Upper lobe of left lung (tissue), 6 donors: ENCODE measurements at regions not wholly inside any gene's neighbourhood (a gene's known extent, or its start where the extent isn't known, plus 50 kb on each side); places are given as distances from the start of the nearest gene placed in this dataset.

Experiments used
- ATAC-seq, 2 donors: fragments of 200-7000 bp; cut with Tn5 transposase; one replicate each; pipeline ENCODE4 v1.9.1; 2022; ENCODE audit warnings: mild to moderate bottlenecking in 2 of 2, moderate library complexity in 2 of 2; ENCODE audit not compliant: low FRiP score in 2 of 2
- DNase-seq, 2 donors: peaks; one replicate each; pipeline ENCODE4 v3.0.0-alpha.2; 2019 to 2020
- H3K27ac ChIP-seq, 4 donors: fragments of 200-600 bp; sonication (generic); one replicate each; pipeline ENCODE4 v1.5.1; 2016 to 2019
- H3K27me3 ChIP-seq, 4 donors: fragments of 200-600 bp; sonication (generic); one replicate each; pipeline ENCODE4 v1.5.1; 2017 to 2019
- H3K36me3 ChIP-seq, 4 donors: fragments of 200-600 bp; sonication (generic); one replicate each; pipeline ENCODE4 v1.5.1; 2016 to 2019
- H3K4me1 ChIP-seq, 4 donors: fragments of 200-600 bp; sonication (generic); one replicate each; pipeline ENCODE4 v1.5.1; 2018 to 2019
- H3K4me3 ChIP-seq, 4 donors: fragments of 200-600 bp; sonication (generic); one replicate each; pipeline ENCODE4 v1.5.1; 2017 to 2019; ENCODE audit warnings: mild to moderate bottlenecking in 2 of 4, moderate library complexity in 1 of 4
- H3K9me3 ChIP-seq, 4 donors: fragments of 200-600 bp; sonication (generic); one replicate each; pipeline ENCODE4 v1.5.1; 2018 to 2019
- CTCF ChIP-seq, 6 experiments: fragments of 450-650 bp in 4 of 6; fragments of 200-600 bp in 2 of 6; sonication (generic) in 2 of 6; IDR thresholded peaks; one replicate each; pipeline ENCODE4 v1.5.1; 2016 to 2019; ENCODE audit warnings: antibody characterized with exemption in 6 of 6
- EP300 ChIP-seq, 4 donors: sonication (generic); formaldehyde crosslinking; IDR thresholded peaks; one replicate each; pipeline ENCODE4 v1.5.1; 2017; ENCODE audit warnings: antibody characterized with exemption in 4 of 4, control low read depth in 2 of 4
- POLR2A ChIP-seq, 4 donors: fragments of 450-650 bp; IDR thresholded peaks; one replicate each; pipeline ENCODE4 v1.5.1; 2016 to 2017; ENCODE audit warnings: antibody characterized with exemption in 4 of 4, mild to moderate bottlenecking in 2 of 4
- POLR2AphosphoS5 ChIP-seq, 2 donors: sonication (generic); formaldehyde crosslinking; IDR thresholded peaks; one replicate each; pipeline ENCODE4 v1.5.1; 2017; ENCODE audit warnings: antibody characterized with exemption in 2 of 2
- WGBS, 2 donors: methylation state at CpG; one replicate each; pipeline ENCODE4 v1.1.5; 2017 to 2018; 5-methylcytosine and 5-hydroxymethylcytosine counted together
- donor health status: DM: no; HTN: no; CAD: no; lungs with moderate emphysema.
- donor health status: DM: no; HTN: yes; CAD: no; lungs with severe emphysema.

GRCh38 chr1:76013206-76013581, 61.4 kb upstream of the ST6GALNAC3 start:
- H3K27ac ChIP-seq = no peak overlapping the region
- H3K4me1 ChIP-seq = no peaks in the 10 kb centered on the region
- no peaks in the 10 kb centered on the region for H3K27me3 ChIP-seq
- H3K36me3 ChIP-seq = no peaks in the 10 kb centered on the region
- TF ChIP-seq POLR2AphosphoS5 (IDR thresholded peaks at IDR 0.05) (no peak), POLR2A (IDR thresholded peaks at IDR 0.05) (no peak), CTCF (IDR thresholded peaks at IDR 0.05) (no peak), EP300 (IDR thresholded peaks at IDR 0.05) (no peak)
- DNase-seq (no peak), ATAC-seq (no peak)
- H3K9me3 ChIP-seq = no peaks in the 10 kb centered on the region
- no peak overlapping the region for H3K4me3 ChIP-seq

- no peak for ATAC-seq
- Histone ChIP-seq H3K9me3 (no peaks in the 10 kb centered on the region), H3K36me3 (no peaks in the 10 kb centered on the region), H3K27me3 (no peaks in the 10 kb centered on the region), H3K27ac (no peak overlapping the region), H3K4me1 (no peaks in the 10 kb centered on the region), H3K4me3 (no peak overlapping the region)
- WGBS, 2 donors = 89 to 98% methylated on average over 1 of the region's 1 CpG
- TF ChIP-seq EP300 (IDR thresholded peaks at IDR 0.05) (no peak), CTCF (IDR thresholded peaks at IDR 0.05) (no peak), POLR2A (IDR thresholded peaks at IDR 0.05) (no peak), POLR2AphosphoS5 (IDR thresholded peaks at IDR 0.05) (no peak)
- no peak for DNase-seq
Observed at GRCh38 chr1:76015478-76016103, 59.0 kb upstream of the ST6GALNAC3 start.

- Histone ChIP-seq H3K36me3 (no peaks in the 10 kb centered on the region), H3K27ac (no peak overlapping the region), H3K9me3 (no peaks in the 10 kb centered on the region), H3K4me1 (no peaks in the 10 kb centered on the region), H3K27me3 (no peaks in the 10 kb centered on the region), H3K4me3 (no peak overlapping the region)
- 61 to 70% methylated on average over 2 of the region's 2 CpGs for WGBS, 2 donors
- DNase-seq = no peak
- TF ChIP-seq POLR2A (IDR thresholded peaks at IDR 0.05) (no peak), EP300 (IDR thresholded peaks at IDR 0.05) (no peak), POLR2AphosphoS5 (IDR thresholded peaks at IDR 0.05) (no peak), CTCF (IDR thresholded peaks at IDR 0.05) (no peak)
- ATAC-seq = no peak
Observed at GRCh38 chr1:76018045-76018444, 56.5 kb upstream of the ST6GALNAC3 start.

- H3K9me3 ChIP-seq = no peaks in the 10 kb centered on the region
- H3K4me3 ChIP-seq = no peak overlapping the region
- no peak overlapping the region for H3K27ac ChIP-seq
- no peaks in the 10 kb centered on the region for H3K27me3 ChIP-seq
- 43 to 48% methylated on average over 4 of the region's 4 CpGs for WGBS, 2 donors
- DNase-seq (no peak), ATAC-seq (no peak)
- no peak for TF ChIP-seq POLR2A (IDR thresholded peaks at IDR 0.05)
- TF ChIP-seq EP300 (IDR thresholded peaks at IDR 0.05) = no peak
- TF ChIP-seq POLR2AphosphoS5 (IDR thresholded peaks at IDR 0.05) = no peak
- no peak for TF ChIP-seq CTCF (IDR thresholded peaks at IDR 0.05)
- no peaks in the 10 kb centered on the region for H3K4me1 ChIP-seq
- H3K36me3 ChIP-seq = no peaks in the 10 kb centered on the region
Observed at GRCh38 chr1:76021846-76022245, 52.7 kb upstream of the ST6GALNAC3 start.

- Histone ChIP-seq H3K4me1 (no peaks in the 10 kb centered on the region), H3K4me3 (no peak overlapping the region), H3K9me3 (no peaks in the 10 kb centered on the region), H3K27ac (no peak overlapping the region), H3K36me3 (no peaks in the 10 kb centered on the region), H3K27me3 (no peaks in the 10 kb centered on the region)
- TF ChIP-seq POLR2A (IDR thresholded peaks at IDR 0.05) (no peak), CTCF (IDR thresholded peaks at IDR 0.05) (no peak)
- DNase-seq (no peak), ATAC-seq (no peak)
- WGBS, 2 donors = 29 to 55% methylated on average over 1 of the region's 1 CpG
Observed at GRCh38 chr1:76023669-76024435, 50.7 kb upstream of the ST6GALNAC3 start.
